ENCODE measurements at regions not wholly inside any gene's neighbourhood (a gene's known extent, or its start where the extent isn't known, plus 50 kb on each side); places are given as distances from the start of the nearest gene placed in this dataset.

- no peak overlapping the region for H3K27ac ChIP-seq
- TF ChIP-seq ZFX (IDR thresholded peaks at IDR 0.05), result no peak
- TF ChIP-seq CTCF (conservative IDR thresholded peaks at IDR 0.05), result no peak
Observed at GRCh38 chr1:38693759-38694158, 165.8 kb downstream of the RRAGC start.

GRCh38 chr1:38693031-38693430 is 166.5 kb downstream of the RRAGC start:
- no peak overlapping the region for H3K27ac ChIP-seq
- no peak for TF ChIP-seq CTCF (conservative IDR thresholded peaks at IDR 0.05)
- no peak for TF ChIP-seq ZFX (IDR thresholded peaks at IDR 0.05)

- no peak for TF ChIP-seq CTCF (conservative IDR thresholded peaks at IDR 0.05)
- TF ChIP-seq ZFX (IDR thresholded peaks at IDR 0.05), result no peak
- H3K27ac ChIP-seq, result no peak overlapping the region
Observed at GRCh38 chr1:38690790-38691449, 168.7 kb downstream of the RRAGC start.

GRCh38 chr1:38686927-38687255 is 172.7 kb downstream of the RRAGC start:
- no peak for TF ChIP-seq CTCF (conservative IDR thresholded peaks at IDR 0.05)
- TF ChIP-seq ZFX (IDR thresholded peaks at IDR 0.05), result no peak

GRCh38 chr1:38686167-38686926 is 173.2 kb downstream of the RRAGC start:
- TF ChIP-seq ZFX (IDR thresholded peaks at IDR 0.05), result no peak
- no peak for TF ChIP-seq CTCF (conservative IDR thresholded peaks at IDR 0.05)
- no peak overlapping the region for H3K27ac ChIP-seq

More at GRCh38 chr1:38686927-38687255, 172.7 kb downstream of the RRAGC start:
- H3K27ac ChIP-seq, result no peak overlapping the region

- H3K27ac ChIP-seq, result no peak overlapping the region
- TF ChIP-seq ZFX (IDR thresholded peaks at IDR 0.05), result no peak
- TF ChIP-seq CTCF (conservative IDR thresholded peaks at IDR 0.05), result no peak
Observed at GRCh38 chr1:38685388-38685787, 174.2 kb downstream of the RRAGC start.

GRCh38 chr1:38680801-38681510 is 178.6 kb downstream of the RRAGC start:
- TF ChIP-seq CTCF (conservative IDR thresholded peaks at IDR 0.05) (no peak), ZFX (IDR thresholded peaks at IDR 0.05) (no peak)
- no peak overlapping the region for H3K27ac ChIP-seq
